Neural progenitor cell (in vitro differentiated cells): ENCODE measurements at regions not wholly inside any gene's neighbourhood (a gene's known extent, or its start where the extent isn't known, plus 50 kb on each side); places are given as distances from the start of the nearest gene placed in this dataset.

Experiments used
- EZH2 ChIP-seq: fragments of 200-600 bp; sonication (generic); IDR thresholded peaks from 2 replicates; pipeline ENCODE4 v1.6.1; 2017; ENCODE audit warnings: antibody characterized with exemption, mild to moderate bottlenecking, moderate library complexity
- EZH2phosphoT487 ChIP-seq: fragments of 200-600 bp; sonication (generic); IDR thresholded peaks from 2 replicates; pipeline ENCODE4 v1.6.1; 2017; ENCODE audit warnings: antibody characterized with exemption
- TF ChIP-seq, protein P1 (sequence below): fragments of 200-600 bp; sonication (generic); IDR thresholded peaks from 2 replicates; pipeline ENCODE4 v1.5.1; 2017; ENCODE audit warnings: antibody characterized with exemption, mild to moderate bottlenecking

DNA sequence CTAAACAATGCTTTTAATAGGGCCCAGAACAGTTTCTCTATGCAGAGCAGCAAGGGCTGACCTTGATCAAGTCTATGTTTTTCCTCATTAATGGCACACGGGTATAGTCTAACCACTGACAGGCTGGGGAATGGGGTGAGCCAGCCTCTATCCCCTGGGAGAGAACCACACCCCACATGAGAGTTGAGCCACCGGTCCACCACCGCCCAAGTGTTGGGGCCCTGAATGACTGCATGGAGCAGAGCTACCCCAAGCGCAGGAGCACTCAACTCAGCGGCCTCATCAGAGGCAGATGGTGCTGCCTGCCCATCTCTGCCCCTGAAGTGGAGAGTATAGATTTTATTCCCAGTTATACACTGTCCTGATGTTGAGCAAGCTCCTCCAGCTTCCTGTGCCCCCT lies 247.9 kb upstream of the IRX1 start:
- TF ChIP-seq, protein P1, sequence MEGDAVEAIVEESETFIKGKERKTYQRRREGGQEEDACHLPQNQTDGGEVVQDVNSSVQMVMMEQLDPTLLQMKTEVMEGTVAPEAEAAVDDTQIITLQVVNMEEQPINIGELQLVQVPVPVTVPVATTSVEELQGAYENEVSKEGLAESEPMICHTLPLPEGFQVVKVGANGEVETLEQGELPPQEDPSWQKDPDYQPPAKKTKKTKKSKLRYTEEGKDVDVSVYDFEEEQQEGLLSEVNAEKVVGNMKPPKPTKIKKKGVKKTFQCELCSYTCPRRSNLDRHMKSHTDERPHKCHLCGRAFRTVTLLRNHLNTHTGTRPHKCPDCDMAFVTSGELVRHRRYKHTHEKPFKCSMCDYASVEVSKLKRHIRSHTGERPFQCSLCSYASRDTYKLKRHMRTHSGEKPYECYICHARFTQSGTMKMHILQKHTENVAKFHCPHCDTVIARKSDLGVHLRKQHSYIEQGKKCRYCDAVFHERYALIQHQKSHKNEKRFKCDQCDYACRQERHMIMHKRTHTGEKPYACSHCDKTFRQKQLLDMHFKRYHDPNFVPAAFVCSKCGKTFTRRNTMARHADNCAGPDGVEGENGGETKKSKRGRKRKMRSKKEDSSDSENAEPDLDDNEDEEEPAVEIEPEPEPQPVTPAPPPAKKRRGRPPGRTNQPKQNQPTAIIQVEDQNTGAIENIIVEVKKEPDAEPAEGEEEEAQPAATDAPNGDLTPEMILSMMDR = no peak
- TF ChIP-seq EZH2phosphoT487 = no peak
- no peak for TF ChIP-seq EZH2
